Activated CD8-positive, alpha-beta T cell treated with anti-CD3 and anti-CD28 coated beads, Interleukin-2, amount 10 ng/mL, durations not matched to agents 7 days and 5 days (primary cell): ENCODE measurements at regions not wholly inside any gene's neighbourhood (a gene's known extent, or its start where the extent isn't known, plus 50 kb on each side); places are given as distances from the start of the nearest gene placed in this dataset.
A peak's percentile ranks its signal among the peaks of the same experiment; 100 is the strongest.

Experiments used
- ATAC-seq: fragments of 150-1000 bp; cut with Tn5 transposase; one replicate; pipeline ENCODE4 v1.10.0; 2021; ENCODE audit warnings: moderate library complexity
- CTCF ChIA-PET: fragments of 350-600 bp; sonication (Branson Sonifier 250); formaldehyde crosslinking; loops from one replicate; lab custom pipeline; 2021; ENCODE audit warnings: antibody characterized with exemption; lab: Charles Lee
- POLR2A ChIA-PET: fragments of 350-600 bp; sonication (Branson Sonifier 250); formaldehyde crosslinking; loops from one replicate; lab custom pipeline; 2021; ENCODE audit warnings: antibody characterized with exemption; lab: Charles Lee
- DNase-seq: peaks from one replicate; pipeline ENCODE4 v3.0.0-alpha.2; 2020
- H3K27ac Mint-ChIP-seq: one replicate; pipeline ENCODE4 v1.8.0; 2021; ENCODE audit warnings: mild to moderate bottlenecking, mixed read lengths
- H3K27me3 Mint-ChIP-seq: one replicate; pipeline ENCODE4 v1.8.0; 2021; ENCODE audit warnings: low read depth, mixed read lengths
- H3K36me3 Mint-ChIP-seq: one replicate; pipeline ENCODE4 v1.8.0; 2021; ENCODE audit warnings: low read depth, mixed read lengths
- H3K4me1 Mint-ChIP-seq: one replicate; pipeline ENCODE4 v1.8.0; 2021; ENCODE audit warnings: low read depth, mixed read lengths
- H3K4me3 Mint-ChIP-seq: one replicate; pipeline ENCODE4 v1.8.0; 2021; ENCODE audit warnings: mild to moderate bottlenecking, mixed read lengths
- H3K9me3 Mint-ChIP-seq: one replicate; pipeline ENCODE4 v1.8.0; 2022; ENCODE audit warnings: mixed read lengths; ENCODE audit not compliant: insufficient read depth

DNA sequence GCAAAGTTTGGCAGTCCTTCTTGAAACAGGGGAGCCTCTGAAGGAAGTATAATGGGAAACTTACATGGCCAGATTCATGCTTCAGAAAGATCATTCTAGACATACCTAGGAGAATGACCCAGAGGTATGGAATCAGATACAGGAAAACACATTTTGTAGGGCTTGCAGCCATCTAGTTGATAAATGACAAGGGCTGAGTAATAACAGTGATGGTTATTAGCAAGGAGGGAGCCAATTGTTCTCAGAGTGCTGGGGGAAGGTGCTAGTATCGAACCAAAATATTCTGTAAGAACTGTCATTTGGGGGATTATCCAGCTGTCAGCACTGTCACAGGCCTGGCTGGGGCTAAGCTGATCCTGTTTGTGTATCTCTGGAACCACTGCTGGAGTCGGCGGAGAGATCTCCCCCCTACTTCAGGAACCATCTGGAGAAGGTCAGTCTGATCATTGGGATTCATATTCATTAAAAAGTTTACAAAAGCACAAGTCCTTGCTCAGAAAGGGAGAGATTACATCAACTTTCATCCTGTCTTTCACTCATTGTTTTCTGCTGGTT, 113.8 kb upstream of the THSD7B start:
- ChIA-PET CTCF (no interaction called here), POLR2A (no interaction called here)
- H3K27ac Mint-ChIP-seq: no peak overlapping the region
- DNase-seq (no peak), ATAC-seq (no peak)
- peaks cover 11% of the 10 kb centered on the region for H3K27me3 Mint-ChIP-seq
- no peaks in the 10 kb centered on the region for H3K9me3 Mint-ChIP-seq
- no peaks in the 10 kb centered on the region for H3K4me1 Mint-ChIP-seq
- H3K4me3 Mint-ChIP-seq: no peak overlapping the region
- no peaks in the 10 kb centered on the region for H3K36me3 Mint-ChIP-seq

DNA sequence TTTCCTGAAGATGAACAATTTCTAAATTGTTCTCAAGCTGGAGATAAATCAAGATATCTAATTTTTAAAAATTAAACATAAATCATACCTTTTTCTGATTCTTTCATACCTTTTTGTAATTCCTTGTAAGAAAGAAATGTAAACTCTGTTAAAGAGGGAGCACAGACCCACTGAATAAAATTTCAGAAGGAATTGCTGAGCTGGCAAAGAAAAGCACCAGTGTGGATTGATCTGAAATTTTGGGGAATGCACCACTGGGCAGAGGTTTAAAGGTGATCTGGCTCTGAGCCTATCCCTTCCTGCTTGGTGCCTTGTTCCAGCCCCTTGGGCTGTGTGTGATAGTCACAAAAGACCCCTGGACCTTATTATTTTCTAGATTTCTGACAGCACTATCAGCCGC, 118.3 kb upstream of the THSD7B start:
- ChIA-PET CTCF (no interaction called here), POLR2A (interaction anchor here (0.6 kb wide), 1 partner anchor 9 kb away, joined by 3 read pairs; no protein-coding TSS in a partner anchor)
- ATAC-seq: no peak
- DNase-seq: no peak
- Mint-ChIP-seq H3K4me1 (no peaks in the 10 kb centered on the region), H3K9me3 (no peaks in the 10 kb centered on the region), H3K27me3 (peaks cover 7% of the 10 kb centered on the region), H3K4me3 (no peak overlapping the region), H3K27ac (no peak overlapping the region), H3K36me3 (no peaks in the 10 kb centered on the region)

DNA sequence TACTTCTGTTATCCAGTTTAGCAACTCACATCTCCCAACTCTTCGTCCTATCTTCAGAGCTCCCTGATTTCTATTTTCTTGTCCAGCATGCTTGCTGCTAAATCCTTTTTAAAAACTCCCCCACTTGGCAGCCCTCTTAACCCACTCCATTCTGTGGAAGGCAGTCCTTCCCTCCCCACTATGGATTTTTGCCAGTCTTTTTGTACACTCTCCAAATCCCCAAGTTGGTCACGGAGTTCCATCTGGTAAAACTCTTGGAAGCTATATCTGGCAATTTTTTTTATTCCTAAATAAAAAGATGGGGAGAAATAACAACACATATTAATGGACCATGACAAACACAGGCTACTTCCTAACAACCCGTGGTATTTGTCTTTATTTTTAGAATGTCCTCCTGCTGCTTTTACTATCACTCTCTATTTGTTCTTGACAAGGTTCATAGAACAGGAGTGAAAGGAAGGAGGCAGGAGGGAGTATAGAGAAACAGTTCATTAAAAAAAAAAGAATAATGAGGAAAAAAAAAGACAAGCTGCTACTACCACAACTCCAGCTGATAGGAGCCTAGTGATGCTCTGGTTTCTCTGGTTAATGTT, 120.0 kb upstream of the THSD7B start:
- no peaks in the 10 kb centered on the region for H3K36me3 Mint-ChIP-seq
- H3K4me3 Mint-ChIP-seq: no peak overlapping the region
- DNase-seq (no peak), ATAC-seq (no peak)
- ChIA-PET CTCF (no interaction called here), POLR2A (no interaction called here)
- no peaks in the 10 kb centered on the region for H3K27me3 Mint-ChIP-seq
- no peak overlapping the region for H3K27ac Mint-ChIP-seq
- no peaks in the 10 kb centered on the region for H3K9me3 Mint-ChIP-seq
- no peaks in the 10 kb centered on the region for H3K4me1 Mint-ChIP-seq

DNA sequence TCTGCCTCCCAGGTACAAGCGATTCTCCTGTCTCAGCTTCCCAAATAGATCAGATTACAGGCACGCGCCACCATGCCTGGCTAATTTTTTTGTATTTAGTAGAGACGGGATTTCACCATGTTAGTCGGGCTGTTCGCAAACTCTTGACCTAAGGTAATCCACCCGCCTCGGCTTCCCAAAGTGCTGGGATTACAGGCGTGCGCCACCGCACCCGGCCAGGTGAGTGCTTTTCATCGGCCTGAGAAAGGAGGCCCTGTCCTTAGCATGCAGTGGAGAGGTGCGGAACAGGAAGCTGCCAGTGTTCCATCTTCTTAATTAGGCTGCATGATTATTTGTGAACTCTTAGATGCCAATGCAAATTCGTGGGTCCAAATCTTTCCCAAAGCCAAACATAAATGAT, 125.7 kb upstream of the THSD7B start:
- no peaks in the 10 kb centered on the region for H3K4me1 Mint-ChIP-seq
- no peaks in the 10 kb centered on the region for H3K9me3 Mint-ChIP-seq
- H3K27ac Mint-ChIP-seq: no peak overlapping the region
- ChIA-PET CTCF (no interaction called here), POLR2A (no interaction called here)
- ATAC-seq (no peak), DNase-seq (no peak)
- H3K27me3 Mint-ChIP-seq: no peaks in the 10 kb centered on the region
- no peaks in the 10 kb centered on the region for H3K36me3 Mint-ChIP-seq
- H3K4me3 Mint-ChIP-seq: no peak overlapping the region

DNA sequence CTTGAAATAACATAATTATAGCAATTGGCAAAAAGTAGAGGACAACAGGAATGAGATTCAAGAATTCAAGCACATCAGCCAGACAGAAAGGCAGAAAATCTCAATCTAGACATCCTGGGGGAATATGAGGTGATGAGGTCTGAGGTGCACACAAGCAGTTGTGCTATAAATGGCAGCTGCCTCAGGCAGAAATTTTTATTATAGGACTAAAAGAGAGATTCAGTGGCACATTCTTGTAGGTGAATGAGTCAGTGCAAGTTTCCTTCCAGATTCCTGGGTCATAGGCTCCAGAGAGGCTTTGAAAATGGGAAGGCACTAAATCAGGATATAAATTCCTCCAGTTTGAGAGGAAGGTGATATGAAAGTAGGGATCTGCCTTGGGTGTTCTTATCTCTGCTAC, 127.2 kb upstream of the THSD7B start:
- CTCF ChIA-PET: no interaction called here
- Mint-ChIP-seq H3K27ac (no peak overlapping the region), H3K27me3 (no peaks in the 10 kb centered on the region), H3K36me3 (no peaks in the 10 kb centered on the region), H3K4me1 (no peaks in the 10 kb centered on the region), H3K9me3 (no peaks in the 10 kb centered on the region), H3K4me3 (no peak overlapping the region)
- ATAC-seq (no peak), DNase-seq (no peak)
- POLR2A ChIA-PET: interaction anchor here (0.6 to 0.7 kb wide), 2 partner anchors 9 to 194 kb away, joined by 3 read pairs; no protein-coding TSS in a partner anchor

DNA sequence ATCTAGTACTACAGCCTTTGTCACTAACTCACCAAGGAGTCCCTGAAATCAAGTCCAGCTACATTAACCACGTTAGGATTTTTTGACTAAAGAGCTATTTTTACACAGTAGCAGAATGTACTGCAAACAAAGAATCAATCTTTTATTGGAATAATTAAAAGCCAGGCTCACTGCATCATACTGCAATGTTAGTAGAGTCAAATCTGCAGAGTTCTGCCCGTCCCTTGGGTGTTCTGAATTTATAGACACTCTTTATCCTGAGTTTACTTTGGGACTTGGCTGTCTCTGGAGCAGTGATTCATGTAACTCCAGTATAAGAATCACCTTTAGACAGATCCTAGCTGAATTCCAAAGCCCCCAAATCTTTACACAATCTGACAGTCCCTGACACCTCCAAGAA, 127.9 kb upstream of the THSD7B start:
- Mint-ChIP-seq H3K4me3 (no peak overlapping the region), H3K9me3 (no peaks in the 10 kb centered on the region), H3K4me1 (no peaks in the 10 kb centered on the region), H3K36me3 (no peaks in the 10 kb centered on the region), H3K27ac (no peak overlapping the region), H3K27me3 (no peaks in the 10 kb centered on the region)
- CTCF ChIA-PET: no interaction called here
- ATAC-seq (no peak), DNase-seq (no peak)
- POLR2A ChIA-PET: interaction anchor here (0.7 kb wide), 1 partner anchor 10 kb away, joined by 3 read pairs; no protein-coding TSS in a partner anchor

DNA sequence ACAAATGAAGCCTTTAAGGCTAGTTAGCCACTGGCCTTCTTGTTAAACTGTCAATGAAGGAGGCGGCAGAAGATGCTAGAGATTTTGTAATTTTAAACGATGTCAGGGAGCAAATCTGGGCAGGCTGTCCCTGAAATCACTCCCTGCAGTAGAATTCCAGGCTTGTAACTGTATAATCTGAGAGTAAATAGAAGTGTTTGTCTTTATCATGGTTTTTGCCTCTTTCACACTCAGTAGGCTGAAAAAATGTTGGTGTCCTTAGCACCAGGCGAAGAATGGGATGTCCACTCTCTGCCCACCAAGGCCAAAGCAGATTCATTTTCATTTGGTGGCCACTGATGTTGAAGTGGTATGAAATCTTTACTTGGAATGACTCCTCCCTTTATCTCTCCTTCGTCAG, 136.9 kb upstream of the THSD7B start:
- Mint-ChIP-seq H3K27me3 (peaks cover 2% of the 10 kb centered on the region), H3K36me3 (no peaks in the 10 kb centered on the region), H3K27ac (no peak overlapping the region), H3K9me3 (no peaks in the 10 kb centered on the region), H3K4me3 (no peak overlapping the region), H3K4me1 (no peaks in the 10 kb centered on the region)
- no peak for DNase-seq
- ChIA-PET POLR2A (no interaction called here), CTCF (no interaction called here)
- ATAC-seq: no peak

DNA sequence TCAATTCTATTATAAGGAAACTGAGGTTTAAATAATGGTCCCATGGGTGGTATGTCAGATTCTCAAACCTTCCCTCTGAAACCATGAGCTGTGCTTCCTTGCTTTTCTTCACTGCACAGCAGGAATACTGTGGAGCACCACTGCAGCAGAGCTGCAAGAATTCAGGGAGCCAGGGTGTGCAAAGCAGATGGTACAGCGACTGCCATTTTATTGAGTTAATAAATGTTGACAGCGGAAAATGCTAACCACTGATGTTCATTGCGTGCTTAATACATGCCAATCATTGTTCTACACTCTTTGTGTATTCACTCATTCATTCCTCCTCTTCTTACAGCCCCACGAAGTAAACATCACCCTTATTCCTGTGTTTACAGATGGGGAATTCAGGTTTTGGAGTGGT, 152.2 kb upstream of the THSD7B start:
- no peaks in the 10 kb centered on the region for H3K9me3 Mint-ChIP-seq
- H3K36me3 Mint-ChIP-seq: no peaks in the 10 kb centered on the region
- ChIA-PET CTCF (no interaction called here), POLR2A (no interaction called here)
- H3K27me3 Mint-ChIP-seq: no peaks in the 10 kb centered on the region
- H3K4me3 Mint-ChIP-seq: no peak overlapping the region
- DNase-seq (no peak), ATAC-seq (no peak)
- H3K4me1 Mint-ChIP-seq: no peaks in the 10 kb centered on the region
- H3K27ac Mint-ChIP-seq: no peak overlapping the region

DNA sequence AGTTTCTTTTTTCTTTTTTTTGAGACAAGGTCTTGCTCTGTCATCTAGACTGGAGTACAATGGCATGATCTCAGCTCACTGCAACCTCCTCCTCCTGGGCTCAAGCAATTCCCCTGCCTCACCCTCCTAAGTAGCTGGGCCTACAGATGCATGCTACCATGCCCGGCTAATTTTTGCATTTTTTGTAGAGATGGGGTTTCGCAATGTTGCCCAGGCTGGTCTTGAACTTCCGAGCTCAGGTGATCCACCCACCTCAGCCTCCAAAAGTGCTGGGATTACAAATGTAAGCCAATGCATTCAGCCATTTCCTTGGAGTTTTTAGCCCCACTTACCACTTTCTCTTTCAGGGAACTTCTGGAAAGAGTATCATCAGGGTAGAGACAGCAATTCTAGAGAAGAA, 153.3 kb upstream of the THSD7B start:
- H3K36me3 Mint-ChIP-seq: no peaks in the 10 kb centered on the region
- CTCF ChIA-PET: no interaction called here
- no peak overlapping the region for H3K27ac Mint-ChIP-seq
- no peaks in the 10 kb centered on the region for H3K4me1 Mint-ChIP-seq
- DNase-seq (no peak), ATAC-seq (no peak)
- POLR2A ChIA-PET: no interaction called here
- no peaks in the 10 kb centered on the region for H3K27me3 Mint-ChIP-seq
- no peaks in the 10 kb centered on the region for H3K9me3 Mint-ChIP-seq
- no peak overlapping the region for H3K4me3 Mint-ChIP-seq

DNA sequence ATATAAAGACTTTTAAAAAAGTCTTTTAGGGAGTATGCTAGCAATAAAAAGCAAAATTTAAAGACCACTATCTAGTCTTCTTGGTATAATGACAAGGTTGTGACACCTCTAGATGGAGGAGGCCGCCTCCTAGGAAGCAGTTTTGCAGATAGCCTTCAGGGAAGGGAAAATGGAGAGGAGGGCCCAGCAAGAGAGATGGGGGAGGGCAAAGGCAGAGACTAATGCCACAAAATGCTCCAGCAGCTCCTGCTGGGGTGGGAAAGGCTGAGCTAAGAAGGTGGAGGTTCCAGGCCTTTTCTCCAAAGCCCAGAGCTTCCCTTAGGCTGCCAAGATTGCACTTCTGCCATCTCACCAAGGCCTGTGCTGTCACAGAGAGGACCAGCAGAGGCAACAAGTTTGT, 153.9 kb upstream of the THSD7B start:
- ChIA-PET POLR2A (no interaction called here), CTCF (no interaction called here)
- no peak overlapping the region for H3K4me3 Mint-ChIP-seq
- no peak for ATAC-seq
- H3K27ac Mint-ChIP-seq: no peak overlapping the region
- no peak for DNase-seq
- H3K9me3 Mint-ChIP-seq: no peaks in the 10 kb centered on the region
- no peaks in the 10 kb centered on the region for H3K36me3 Mint-ChIP-seq
- no peaks in the 10 kb centered on the region for H3K27me3 Mint-ChIP-seq
- no peaks in the 10 kb centered on the region for H3K4me1 Mint-ChIP-seq

DNA sequence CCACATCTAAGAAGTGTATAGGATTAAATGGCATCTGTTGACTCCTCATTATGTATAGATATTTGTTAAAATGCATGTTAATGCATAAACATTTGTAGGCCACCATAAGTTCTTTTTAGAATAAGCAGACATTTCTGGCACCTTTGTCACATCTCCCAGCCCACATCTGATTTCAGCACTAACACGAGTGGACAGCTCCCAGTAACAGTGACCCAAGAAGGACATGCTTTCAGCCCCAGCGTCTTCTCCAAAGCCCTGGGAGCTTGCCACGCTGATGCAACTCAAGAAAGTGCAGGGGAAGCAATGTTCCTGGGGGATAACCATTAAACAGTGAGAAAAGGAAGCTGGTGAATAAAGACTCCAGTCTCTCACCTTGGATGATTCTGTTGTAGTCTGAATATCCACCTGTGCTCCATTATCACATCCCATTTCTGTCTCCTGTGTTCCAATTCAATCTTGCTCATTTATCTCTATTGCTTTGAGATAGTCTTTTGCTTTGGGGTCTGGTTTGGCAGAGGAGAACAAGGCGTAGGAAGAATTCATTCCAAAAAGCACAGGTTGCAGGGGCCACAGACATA, 182.6 kb upstream of the THSD7B start:
- Mint-ChIP-seq H3K4me3 (no peak overlapping the region), H3K9me3 (no peaks in the 10 kb centered on the region), H3K36me3 (no peaks in the 10 kb centered on the region), H3K27ac (no peak overlapping the region), H3K4me1 (no peaks in the 10 kb centered on the region), H3K27me3 (no peaks in the 10 kb centered on the region)
- POLR2A ChIA-PET: no interaction called here
- peak; percentile 54 for DNase-seq
- ATAC-seq: no peak
- CTCF ChIA-PET: no interaction called here

DNA sequence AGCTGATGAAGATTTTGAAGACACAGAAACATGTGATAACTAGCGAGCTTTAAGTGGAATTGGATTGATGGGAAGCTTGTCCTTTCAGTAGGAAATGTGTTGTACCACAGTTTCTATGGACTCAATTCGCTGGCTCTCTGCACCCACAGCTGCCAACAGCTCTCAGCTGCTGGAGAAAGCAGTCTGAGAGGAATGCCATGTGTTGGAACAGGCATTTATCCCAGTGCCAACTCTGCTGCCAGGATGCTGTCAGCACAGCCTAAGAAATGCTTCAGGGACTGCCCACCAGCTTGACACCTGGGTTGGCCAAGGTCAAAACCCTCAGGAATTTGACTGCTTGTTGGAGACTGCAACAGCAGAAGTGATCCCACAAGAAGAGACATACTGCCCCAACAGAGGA, 193.0 kb upstream of the THSD7B start:
- ChIA-PET CTCF (no interaction called here), POLR2A (no interaction called here)
- ATAC-seq (no peak), DNase-seq (no peak)
- no peaks in the 10 kb centered on the region for H3K9me3 Mint-ChIP-seq
- no peak overlapping the region for H3K4me3 Mint-ChIP-seq
- H3K36me3 Mint-ChIP-seq: no peaks in the 10 kb centered on the region
- no peaks in the 10 kb centered on the region for H3K4me1 Mint-ChIP-seq
- peaks cover 2% of the 10 kb centered on the region for H3K27me3 Mint-ChIP-seq
- H3K27ac Mint-ChIP-seq: no peak overlapping the region
